ENCODE measurements at regions not wholly inside any gene's neighbourhood (a gene's known extent, or its start where the extent isn't known, plus 50 kb on each side); places are given as distances from the start of the nearest gene placed in this dataset.

GRCh38 chr21:28696844-28697410 lies 295.8 kb downstream of the LTN1 start:
- Histone ChIP-seq H3K9me3 (ENCODE audit: control extremely low read depth in 1 of 3, control insufficient read depth in 2 of 3, insufficient read depth in 1 of 3, low read length in 2 of 3) (no peaks in the 10 kb centered on the region), H4K20me1 (ENCODE audit: control insufficient read depth, insufficient read depth, low read length, poor library complexity, severe bottlenecking) (no peaks in the 10 kb centered on the region), H3K36me3 (replicated peaks in 1 of 2; ENCODE audit: control extremely low read depth in 1 of 2, control insufficient read depth in 1 of 2, extremely low read depth in 1 of 2, insufficient read depth in 2 of 2, low read length in 1 of 2) (no peaks in the 10 kb centered on the region), H3K9ac (ENCODE audit: low read length) (no peak overlapping the region), H3K4me1 (ENCODE audit: control insufficient read depth in 2 of 2, insufficient read depth in 2 of 2, low read length in 2 of 2) (no peaks in the 10 kb centered on the region), H3K79me2 (ENCODE audit: control insufficient read depth, insufficient read depth, low read length) (no peaks in the 10 kb centered on the region), H3K4me2 (replicated peaks; ENCODE audit: low read depth, low read length, poor library complexity, severe bottlenecking) (no peak overlapping the region), H3K4me3 (ENCODE audit: control extremely low read depth in 1 of 5, extremely low read depth in 1 of 5, insufficient read depth in 1 of 5, low read depth in 2 of 5, low read length in 4 of 5) (no peak overlapping the region), H2AFZ (ENCODE audit: insufficient read depth, low read depth, low read length, poor library complexity, severe bottlenecking) (no peak overlapping the region), H3K27me3 (replicated peaks in 1 of 4; ENCODE audit: control extremely low read depth in 1 of 4, control insufficient read depth in 3 of 4, insufficient read depth in 4 of 4, low read length in 3 of 4) (no peaks in the 10 kb centered on the region), H3K27ac (ENCODE audit: low read length in 2 of 2) (no peak overlapping the region)
- 80% methylated on average over 1 of the region's 2 CpGs for WGBS (ENCODE audit: insufficient coverage)
- no peak overlapping the region for H3K27ac Mint-ChIP-seq
- no peak for ATAC-seq (ENCODE audit: low read depth)
- ChIA-PET POLR2A (no interaction called here), CTCF (no interaction called here)
- intact Hi-C loops (cut with micrococcal nuclease) = no loop called here
- DNase-seq = no peak
- no peaks in the 10 kb centered on the region for H3K9me3 Mint-ChIP-seq (ENCODE audit: insufficient read depth)
- H3K4me3 Mint-ChIP-seq = no peak overlapping the region
- TF ChIP-seq EZH2 (IDR thresholded peaks at IDR 0.05; ENCODE audit: borderline replicate concordance, insufficient read depth, low read depth, low read length, poor library complexity, severe bottlenecking) (no peak), CTCF (IDR thresholded peaks at IDR 0.05) (no peak)
- H3K4me1 Mint-ChIP-seq = no peaks in the 10 kb centered on the region
- no peaks in the 10 kb centered on the region for H3K27me3 Mint-ChIP-seq

GRCh38 chr21:28693476-28693875 lies 299.2 kb downstream of the LTN1 start:
- CTCF ChIA-PET = no interaction called here
- DNase-seq (no peak), ATAC-seq (ENCODE audit: low read depth) (no peak)
- no peaks in the 10 kb centered on the region for H3K9me3 Mint-ChIP-seq (ENCODE audit: insufficient read depth)
- H3K27ac Mint-ChIP-seq = no peak overlapping the region
- no peaks in the 10 kb centered on the region for H3K27me3 Mint-ChIP-seq
- Histone ChIP-seq H4K20me1 (ENCODE audit: control insufficient read depth, insufficient read depth, low read length, poor library complexity, severe bottlenecking) (no peaks in the 10 kb centered on the region), H3K4me3 (ENCODE audit: control extremely low read depth in 1 of 5, extremely low read depth in 1 of 5, insufficient read depth in 1 of 5, low read depth in 2 of 5, low read length in 4 of 5) (no peak overlapping the region), H3K9me3 (ENCODE audit: control extremely low read depth in 1 of 3, control insufficient read depth in 2 of 3, insufficient read depth in 1 of 3, low read length in 2 of 3) (no peaks in the 10 kb centered on the region), H3K36me3 (replicated peaks in 1 of 2; ENCODE audit: control extremely low read depth in 1 of 2, control insufficient read depth in 1 of 2, extremely low read depth in 1 of 2, insufficient read depth in 2 of 2, low read length in 1 of 2) (no peaks in the 10 kb centered on the region), H3K27ac (ENCODE audit: low read length in 2 of 2) (no peak overlapping the region), H3K27me3 (replicated peaks in 1 of 4; ENCODE audit: control extremely low read depth in 1 of 4, control insufficient read depth in 3 of 4, insufficient read depth in 4 of 4, low read length in 3 of 4) (no peaks in the 10 kb centered on the region), H3K4me1 (ENCODE audit: control insufficient read depth in 2 of 2, insufficient read depth in 2 of 2, low read length in 2 of 2) (no peaks in the 10 kb centered on the region), H2AFZ (ENCODE audit: insufficient read depth, low read depth, low read length, poor library complexity, severe bottlenecking) (no peak overlapping the region), H3K79me2 (ENCODE audit: control insufficient read depth, insufficient read depth, low read length) (no peaks in the 10 kb centered on the region), H3K9ac (ENCODE audit: low read length) (no peak overlapping the region), H3K4me2 (replicated peaks; ENCODE audit: low read depth, low read length, poor library complexity, severe bottlenecking) (no peak overlapping the region)
- H3K4me3 Mint-ChIP-seq = no peak overlapping the region
- intact Hi-C loops (cut with micrococcal nuclease) = no loop called here
- no peaks in the 10 kb centered on the region for H3K4me1 Mint-ChIP-seq
- POLR2A ChIA-PET = no interaction called here
- no peak for TF ChIP-seq CTCF (IDR thresholded peaks at IDR 0.05)
- WGBS (ENCODE audit: insufficient coverage) = 93% methylated on average over 2 of the region's 2 CpGs
